Chondrocyte (in vitro differentiated cells): ENCODE measurements at regions not wholly inside any gene's neighbourhood (a gene's known extent, or its start where the extent isn't known, plus 50 kb on each side); places are given as distances from the start of the nearest gene placed in this dataset.

ENCODE experiments used
- DNase-seq: peaks from one replicate; pipeline ENCODE4 v3.0.0; 2021; ENCODE audit warnings: mixed read lengths, low spot score
- H3K27ac Mint-ChIP-seq: one replicate; pipeline ENCODE4 v1.8.0; 2021; ENCODE audit warnings: mild to moderate bottlenecking, moderate library complexity, mixed read lengths; ENCODE audit not compliant: unreplicated experiment
- H3K27me3 Mint-ChIP-seq: 2 replicates; pipeline ENCODE4 v1.8.0; 2021; ENCODE audit warnings: low read depth, mixed read lengths
- H3K36me3 Mint-ChIP-seq: 2 replicates; pipeline ENCODE4 v1.8.0; 2021; ENCODE audit warnings: low read depth, mixed read lengths
- H3K4me1 Mint-ChIP-seq: 2 replicates; pipeline ENCODE4 v1.8.0; 2021; ENCODE audit warnings: low read depth, mild to moderate bottlenecking, mixed read lengths
- H3K4me3 Mint-ChIP-seq: one replicate; pipeline ENCODE4 v1.8.0; 2021; ENCODE audit warnings: mild to moderate bottlenecking, moderate library complexity, mixed read lengths; ENCODE audit not compliant: unreplicated experiment
- H3K9me3 Mint-ChIP-seq: 2 replicates; pipeline ENCODE4 v1.8.0; 2021; ENCODE audit warnings: low read depth, mixed read lengths
- CTCF ChIP-seq: fragments of 200-600 bp; sonication (generic); IDR thresholded peaks from 2 replicates; pipeline ENCODE4 v1.5.0; 2021; ENCODE audit warnings: antibody characterized with exemption, mild to moderate bottlenecking, moderate library complexity

DNA sequence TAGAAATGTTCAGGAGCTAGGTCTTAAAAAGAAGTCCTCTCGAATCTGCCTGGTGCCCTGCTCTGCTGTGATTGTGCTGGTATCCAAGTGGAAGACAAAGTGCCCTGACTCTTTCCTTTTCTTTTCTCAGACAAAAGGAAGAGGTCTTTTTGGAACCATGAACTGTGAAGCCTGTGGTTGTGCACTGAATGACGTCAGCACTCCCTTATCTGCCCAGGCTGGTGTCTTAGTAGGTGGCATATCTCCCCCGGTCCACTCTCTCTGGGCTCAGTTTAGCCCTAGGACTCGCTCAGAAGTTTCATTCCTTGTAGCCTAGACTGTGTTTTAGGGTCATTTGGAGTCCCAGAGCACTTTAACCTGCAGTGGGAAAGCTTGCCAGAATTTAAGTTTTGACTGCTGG, 400.3 kb upstream of the CT83 start:
- Mint-ChIP-seq H3K27me3 (no peaks in the 10 kb centered on the region), H3K27ac (no peak overlapping the region)

GRCh38 chrX:116862340-116862739, 399.6 kb upstream of the CT83 start:
- Mint-ChIP-seq H3K4me1 (no peaks in the 10 kb centered on the region), H3K36me3 (no peaks in the 10 kb centered on the region), H3K27me3 (no peaks in the 10 kb centered on the region), H3K9me3 (peaks cover 6% of the 10 kb centered on the region), H3K4me3 (no peak overlapping the region), H3K27ac (no peak overlapping the region)
- no peak for TF ChIP-seq CTCF
- DNase-seq, result no peak

More for the DNA sequence above, 400.3 kb upstream of the CT83 start:
- DNase-seq, result no peak
- peaks cover 6% of the 10 kb centered on the region for H3K9me3 Mint-ChIP-seq
- H3K4me3 Mint-ChIP-seq, result no peak overlapping the region
- H3K4me1 Mint-ChIP-seq, result no peaks in the 10 kb centered on the region
- no peak for TF ChIP-seq CTCF
- H3K36me3 Mint-ChIP-seq, result no peaks in the 10 kb centered on the region

GRCh38 chrX:116841290-116841689, 378.5 kb upstream of the CT83 start:
- DNase-seq, result no peak
- peaks cover 6% of the 10 kb centered on the region for H3K9me3 Mint-ChIP-seq
- H3K27me3 Mint-ChIP-seq, result no peaks in the 10 kb centered on the region
- no peak for TF ChIP-seq CTCF
- H3K27ac Mint-ChIP-seq, result no peak overlapping the region
- no peaks in the 10 kb centered on the region for H3K36me3 Mint-ChIP-seq
- no peak overlapping the region for H3K4me3 Mint-ChIP-seq
- H3K4me1 Mint-ChIP-seq, result no peaks in the 10 kb centered on the region

DNA sequence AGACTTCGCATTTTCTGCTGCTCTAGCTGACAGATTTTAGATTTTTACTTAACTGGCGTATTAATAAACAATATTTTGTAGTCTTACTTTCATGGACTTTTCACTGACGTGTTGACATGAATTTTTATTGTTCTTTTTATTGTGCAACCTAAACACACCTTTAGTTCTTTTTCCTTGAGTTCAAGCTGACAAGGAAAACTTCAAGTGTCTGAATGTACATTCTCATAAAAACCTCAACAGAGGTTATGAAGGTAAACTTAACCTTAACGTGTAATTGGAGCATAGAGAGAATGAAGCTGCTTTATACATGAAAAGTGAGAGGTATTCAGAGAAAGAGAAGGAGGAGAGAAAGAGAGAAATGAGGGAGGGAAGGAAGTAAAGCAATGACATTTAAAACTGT, 364.3 kb upstream of the CT83 start:
- Mint-ChIP-seq H3K4me3 (no peak overlapping the region), H3K9me3 (no peaks in the 10 kb centered on the region), H3K4me1 (no peaks in the 10 kb centered on the region), H3K27me3 (peaks cover 4% of the 10 kb centered on the region), H3K36me3 (no peaks in the 10 kb centered on the region), H3K27ac (no peak overlapping the region)
- DNase-seq, result no peak
- no peak for TF ChIP-seq CTCF

GRCh38 chrX:116824785-116825184, 362.0 kb upstream of the CT83 start:
- H3K27ac Mint-ChIP-seq, result no peak overlapping the region

More at GRCh38 chrX:116824785-116825184, 362.0 kb upstream of the CT83 start:
- Mint-ChIP-seq H3K4me3 (no peak overlapping the region), H3K27me3 (peaks cover 4% of the 10 kb centered on the region), H3K4me1 (no peaks in the 10 kb centered on the region), H3K36me3 (no peaks in the 10 kb centered on the region), H3K9me3 (peaks cover 3% of the 10 kb centered on the region)
- no peak for DNase-seq
- no peak for TF ChIP-seq CTCF
